ENCODE measurements at regions not wholly inside any gene's neighbourhood (a gene's known extent, or its start where the extent isn't known, plus 50 kb on each side); places are given as distances from the start of the nearest gene placed in this dataset.

GRCh38 chr6:71619836-71620235 lies 266.5 kb upstream of the RIMS1 start:
- Histone ChIP-seq H3K9me3 (replicated peaks; ENCODE audit: control insufficient read depth, insufficient read depth, low read length) (no peaks in the 10 kb centered on the region), H3K4me3 (no peak overlapping the region), H3K4me1 (ENCODE audit: control insufficient read depth, insufficient read depth, low read length) (no peaks in the 10 kb centered on the region), H4K20me1 (ENCODE audit: control insufficient read depth, insufficient read depth) (no peaks in the 10 kb centered on the region), H3K36me3 (ENCODE audit: control insufficient read depth in 2 of 2, insufficient read depth in 2 of 2, low read length in 1 of 2) (no peaks in the 10 kb centered on the region), H3K27ac (ENCODE audit: control insufficient read depth, insufficient read depth) (no peak overlapping the region), H3K27me3 (replicated peaks in 1 of 2; ENCODE audit: control insufficient read depth in 2 of 2, insufficient read depth in 2 of 2, low read length in 1 of 2) (no peaks in the 10 kb centered on the region), H3K4me2 (ENCODE audit: control insufficient read depth, insufficient read depth) (no peak overlapping the region), H3K9ac (ENCODE audit: control insufficient read depth, insufficient read depth, low read length) (no peak overlapping the region), H3K79me2 (ENCODE audit: control insufficient read depth, insufficient read depth, low read length) (no peaks in the 10 kb centered on the region), H2AFZ (ENCODE audit: control insufficient read depth, low read depth, low read length) (no peak overlapping the region)
- no TSS peak for BruUV-seq (replicated peaks)
- FAIRE-seq, result no peak
- in situ Hi-C loops (cut with MboI), result loop anchor here (10.0 kb wide), 1 partner anchor 465 kb away; no protein-coding TSS in a partner anchor
- no peak for ATAC-seq
- ChIA-PET CTCF (no interaction called here), RAD21 (ENCODE audit: unreplicated experiment) (no interaction called here), SMC1A (ENCODE audit: uncharacterized antibody, unreplicated experiment) (no interaction called here), POLR2A (no interaction called here)
- WGBS (ENCODE audit: insufficient coverage, insufficient replicate concordance, low lambda C conversion rate, missing lambda C conversion rate), result 60% methylated on average over 4 of the region's 4 CpGs
- TF ChIP-seq EGR1 (IDR thresholded peaks at IDR 0.05; ENCODE audit: borderline replicate concordance in 1 of 2, low read depth in 2 of 2, low read length in 2 of 2) (no peak), SUPT20H (IDR thresholded peaks at IDR 0.05; ENCODE audit: borderline replicate concordance, control insufficient read depth, low read depth, low read length) (no peak), FOXM1 (IDR thresholded peaks at IDR 0.05; ENCODE audit: low read depth, low read length) (no peak), RBBP5 (conservative IDR thresholded peaks at IDR 0.05) (no peak), RFX5 (IDR thresholded peaks at IDR 0.05; ENCODE audit: low read depth, low read length) (no peak), POLR2AphosphoS2 (IDR thresholded peaks at IDR 0.05; ENCODE audit: low read depth, low read length) (no peak), ELK1 (IDR thresholded peaks at IDR 0.05; ENCODE audit: low read depth, low read length) (no peak)
- intact Hi-C loops (cut with micrococcal nuclease; ENCODE audit: unreplicated experiment), result loop anchor here (5.0 kb wide), 1 partner anchor 467 kb away; no protein-coding TSS in a partner anchor
- DNase-seq (ENCODE audit: low read depth, low spot score), result no peak
